GM12878 (cell line): ENCODE measurements at regions not wholly inside any gene's neighbourhood (a gene's known extent, or its start where the extent isn't known, plus 50 kb on each side); places are given as distances from the start of the nearest gene placed in this dataset.

Experiments used
- BHLHE40 ChIP-seq, 2 experiments: fragments of 450-650 bp in 1 of 2; IDR thresholded peaks; 2 replicates each; pipeline ENCODE4 v1.6.1; 2011 to 2017; ENCODE audit warnings: low read depth in 2 of 2, borderline replicate concordance in 1 of 2, improper control_type of control experiment in 1 of 2, low read length in 1 of 2, mild to moderate bottlenecking in 1 of 2
- ESRRA ChIP-seq: IDR thresholded peaks from 2 replicates; pipeline ENCODE4 v1.6.1; 2012; ENCODE audit warnings: mild to moderate bottlenecking, low read length, improper control_type of control experiment
- ETV6 ChIP-seq, 2 experiments: fragments of 450-650 bp in 1 of 2; IDR thresholded peaks in 1 of 2; conservative IDR thresholded peaks in 1 of 2; 2 replicates each; pipeline ENCODE4 v1.6.1; 2014; ENCODE audit warnings: antibody characterized with exemption in 1 of 2, borderline replicate concordance in 1 of 2, low read depth in 1 of 2, mild to moderate bottlenecking in 1 of 2, moderate library complexity in 1 of 2
- KLF5 ChIP-seq: fragments of 450-650 bp; IDR thresholded peaks from 2 replicates; pipeline ENCODE4 v1.6.1; 2014; ENCODE audit warnings: mild to moderate bottlenecking; ENCODE audit not compliant: partially characterized antibody
- MEF2B ChIP-seq: fragments of 450-650 bp; IDR thresholded peaks from 2 replicates; pipeline ENCODE4 v1.6.1; 2018; ENCODE audit warnings: mild to moderate bottlenecking, moderate library complexity; ENCODE audit not compliant: partially characterized antibody, poor library complexity, severe bottlenecking
- MTA2 ChIP-seq: fragments of 450-650 bp; IDR thresholded peaks from 2 replicates; pipeline ENCODE4 v1.6.1; 2016; ENCODE audit warnings: low read depth, mild to moderate bottlenecking, moderate library complexity
- NR2F1 ChIP-seq: fragments of 450-650 bp; conservative IDR thresholded peaks from 2 replicates; pipeline ENCODE4 v1.6.1; 2017; ENCODE audit warnings: mild to moderate bottlenecking
- PAX5 ChIP-seq: IDR thresholded peaks from 2 replicates; pipeline ENCODE4 v1.6.1; 2011; ENCODE audit warnings: low read depth, low read length, borderline replicate concordance
- POU2F2 ChIP-seq: IDR thresholded peaks from 3 replicates; pipeline ENCODE4 v1.6.1; 2011; ENCODE audit warnings: low read depth, mild to moderate bottlenecking, low read length, borderline replicate concordance
- RB1 ChIP-seq: fragments of 450-650 bp; formaldehyde crosslinking; IDR thresholded peaks from 2 replicates; pipeline ENCODE4 v1.6.1; 2017; ENCODE audit warnings: mild to moderate bottlenecking, borderline replicate concordance
- RELA ChIP-seq: fragments of 450-650 bp; IDR thresholded peaks from 2 replicates; pipeline ENCODE4 v1.8.0; 2014; ENCODE audit warnings: borderline replicate concordance; ENCODE audit not compliant: partially characterized antibody
- SIN3A ChIP-seq: IDR thresholded peaks from 2 replicates; pipeline ENCODE4 v1.6.1; 2012; ENCODE audit warnings: low read depth, low read length, improper control_type of control experiment
- SPI1 ChIP-seq: IDR thresholded peaks from 2 replicates; pipeline ENCODE4 v1.6.1; 2011; ENCODE audit warnings: low read depth, mild to moderate bottlenecking, low read length, moderate library complexity, borderline replicate concordance; ENCODE audit not compliant: insufficient read depth
- SREBF2 ChIP-seq: IDR thresholded peaks from 2 replicates; pipeline ENCODE4 v1.6.1; 2012; ENCODE audit warnings: mild to moderate bottlenecking, low read length
- SRF ChIP-seq, 2 experiments: IDR thresholded peaks; 2 replicates each; pipeline ENCODE4 v1.6.1; 2011; ENCODE audit warnings: low read depth in 2 of 2, low read length in 2 of 2, mild to moderate bottlenecking in 1 of 2, moderate library complexity in 1 of 2
- TARDBP ChIP-seq: IDR thresholded peaks from 2 replicates; pipeline ENCODE4 v1.6.1; 2016; ENCODE audit warnings: borderline replicate concordance
- TBL1XR1 ChIP-seq: IDR thresholded peaks from 2 replicates; pipeline ENCODE4 v1.6.1; 2012; ENCODE audit warnings: low read depth, low read length, improper control_type of control experiment
- ZNF24 ChIP-seq: fragments of 450-650 bp; IDR thresholded peaks from 2 replicates; pipeline ENCODE4 v1.6.1; 2017; ENCODE audit warnings: antibody characterized with exemption, mild to moderate bottlenecking
- TF ChIP-seq, protein P1 (sequence below): IDR thresholded peaks from 2 replicates; pipeline ENCODE4 v1.6.1; 2011; ENCODE audit warnings: mild to moderate bottlenecking, low read depth, low read length, moderate library complexity; ENCODE audit not compliant: insufficient replicate concordance
- TF ChIP-seq, protein P2 (sequence below): IDR thresholded peaks from 2 replicates; pipeline ENCODE4 v1.6.1; 2011; ENCODE audit warnings: low read depth, mild to moderate bottlenecking, low read length, moderate library complexity, borderline replicate concordance; ENCODE audit errors: extremely low read depth
- TF ChIP-seq, protein P3 (sequence below): fragments of 450-650 bp; IDR thresholded peaks from 2 replicates; pipeline ENCODE4 v1.6.1; 2016; ENCODE audit warnings: mild to moderate bottlenecking
- TF ChIP-seq, protein P4 (sequence below): fragments of 450-650 bp; IDR thresholded peaks from 2 replicates; pipeline ENCODE4 v1.6.1; 2017; ENCODE audit warnings: mild to moderate bottlenecking, low read depth, inconsistent platforms; ENCODE audit not compliant: poor library complexity, severe bottlenecking
- TF ChIP-seq, protein P5 (sequence below): fragments of 450-650 bp; conservative IDR thresholded peaks from 2 replicates; pipeline ENCODE4 v1.6.1; 2017; ENCODE audit warnings: mild to moderate bottlenecking, moderate library complexity

DNA sequence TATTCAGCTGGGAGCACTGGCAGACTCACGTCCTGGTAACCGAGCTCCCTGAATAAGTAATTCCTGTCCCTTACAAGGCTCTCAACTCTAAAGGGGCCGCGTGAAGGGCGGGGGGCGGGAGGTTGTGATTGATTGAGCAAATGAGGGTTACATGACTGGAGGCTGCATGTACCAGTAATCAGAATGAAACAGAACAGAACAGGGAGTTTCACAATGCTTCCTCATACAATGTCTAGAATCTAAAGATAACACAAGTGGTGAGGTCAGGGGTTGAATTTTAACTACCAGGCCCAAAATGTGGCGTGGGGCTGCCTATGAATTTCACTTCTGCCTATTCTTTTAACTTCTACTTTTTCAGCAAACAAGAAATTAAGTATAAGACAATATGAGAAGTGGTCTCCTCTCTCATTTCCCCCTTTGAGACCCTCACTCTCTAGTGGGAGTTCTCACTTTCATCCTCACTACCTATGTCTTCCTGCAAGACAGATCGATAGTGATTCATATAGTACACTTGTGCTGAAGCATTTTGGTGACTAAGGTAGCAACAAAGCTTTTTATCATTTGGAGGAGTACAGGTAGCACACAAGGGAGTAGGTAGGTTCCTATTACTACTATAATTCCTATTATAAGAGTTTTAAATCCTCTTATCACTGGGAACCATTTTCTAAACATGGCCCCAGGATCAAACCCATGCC, 239.8 kb downstream of the KTN1 start (continued):
- TF ChIP-seq BHLHE40 (IDR thresholded peaks at IDR 0.05; ENCODE audit: borderline replicate concordance in 1 of 2, low read depth in 2 of 2, low read length in 1 of 2) (no peak), MEF2B (peak; percentile 63), KLF5 (no peak), SRF (IDR thresholded peaks at IDR 0.05; ENCODE audit: low read depth in 2 of 2, low read length in 2 of 2) (no peak), SIN3A (no peak), POU2F2 (no peak), MTA2 (peak; percentile 74), ESRRA (no peak), TARDBP (no peak), ETV6 (conservative IDR thresholded peaks at IDR 0.05 in 1 of 2, IDR thresholded peaks at IDR 0.05 in 1 of 2; ENCODE audit: borderline replicate concordance in 1 of 2, low read depth in 1 of 2) (no peak), SPI1 (no peak; the same call in 1 of the 2 replicates), PAX5 (no peak), NR2F1 (peak; percentile 78), RB1 (no peak), TBL1XR1 (no peak), SREBF2 (no peak), RELA (peak; percentile 8), ZNF24 (no peak; the same call in 1 of the 2 replicates)
- TF ChIP-seq, protein P1, sequence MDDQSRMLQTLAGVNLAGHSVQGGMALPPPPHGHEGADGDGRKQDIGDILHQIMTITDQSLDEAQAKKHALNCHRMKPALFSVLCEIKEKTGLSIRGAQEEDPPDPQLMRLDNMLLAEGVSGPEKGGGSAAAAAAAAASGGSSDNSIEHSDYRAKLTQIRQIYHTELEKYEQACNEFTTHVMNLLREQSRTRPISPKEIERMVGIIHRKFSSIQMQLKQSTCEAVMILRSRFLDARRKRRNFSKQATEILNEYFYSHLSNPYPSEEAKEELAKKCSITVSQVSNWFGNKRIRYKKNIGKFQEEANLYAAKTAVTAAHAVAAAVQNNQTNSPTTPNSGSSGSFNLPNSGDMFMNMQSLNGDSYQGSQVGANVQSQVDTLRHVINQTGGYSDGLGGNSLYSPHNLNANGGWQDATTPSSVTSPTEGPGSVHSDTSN, result peak; percentile 60
- TF ChIP-seq, protein P2, sequence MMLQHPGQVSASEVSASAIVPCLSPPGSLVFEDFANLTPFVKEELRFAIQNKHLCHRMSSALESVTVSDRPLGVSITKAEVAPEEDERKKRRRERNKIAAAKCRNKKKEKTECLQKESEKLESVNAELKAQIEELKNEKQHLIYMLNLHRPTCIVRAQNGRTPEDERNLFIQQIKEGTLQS, result no peak
- TF ChIP-seq, protein P3, sequence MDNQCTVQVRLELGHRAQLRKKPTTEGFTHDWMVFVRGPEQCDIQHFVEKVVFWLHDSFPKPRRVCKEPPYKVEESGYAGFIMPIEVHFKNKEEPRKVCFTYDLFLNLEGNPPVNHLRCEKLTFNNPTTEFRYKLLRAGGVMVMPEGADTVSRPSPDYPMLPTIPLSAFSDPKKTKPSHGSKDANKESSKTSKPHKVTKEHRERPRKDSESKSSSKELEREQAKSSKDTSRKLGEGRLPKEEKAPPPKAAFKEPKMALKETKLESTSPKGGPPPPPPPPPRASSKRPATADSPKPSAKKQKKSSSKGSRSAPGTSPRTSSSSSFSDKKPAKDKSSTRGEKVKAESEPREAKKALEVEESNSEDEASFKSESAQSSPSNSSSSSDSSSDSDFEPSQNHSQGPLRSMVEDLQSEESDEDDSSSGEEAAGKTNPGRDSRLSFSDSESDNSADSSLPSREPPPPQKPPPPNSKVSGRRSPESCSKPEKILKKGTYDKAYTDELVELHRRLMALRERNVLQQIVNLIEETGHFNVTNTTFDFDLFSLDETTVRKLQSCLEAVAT, result no peak
- TF ChIP-seq, protein P4, sequence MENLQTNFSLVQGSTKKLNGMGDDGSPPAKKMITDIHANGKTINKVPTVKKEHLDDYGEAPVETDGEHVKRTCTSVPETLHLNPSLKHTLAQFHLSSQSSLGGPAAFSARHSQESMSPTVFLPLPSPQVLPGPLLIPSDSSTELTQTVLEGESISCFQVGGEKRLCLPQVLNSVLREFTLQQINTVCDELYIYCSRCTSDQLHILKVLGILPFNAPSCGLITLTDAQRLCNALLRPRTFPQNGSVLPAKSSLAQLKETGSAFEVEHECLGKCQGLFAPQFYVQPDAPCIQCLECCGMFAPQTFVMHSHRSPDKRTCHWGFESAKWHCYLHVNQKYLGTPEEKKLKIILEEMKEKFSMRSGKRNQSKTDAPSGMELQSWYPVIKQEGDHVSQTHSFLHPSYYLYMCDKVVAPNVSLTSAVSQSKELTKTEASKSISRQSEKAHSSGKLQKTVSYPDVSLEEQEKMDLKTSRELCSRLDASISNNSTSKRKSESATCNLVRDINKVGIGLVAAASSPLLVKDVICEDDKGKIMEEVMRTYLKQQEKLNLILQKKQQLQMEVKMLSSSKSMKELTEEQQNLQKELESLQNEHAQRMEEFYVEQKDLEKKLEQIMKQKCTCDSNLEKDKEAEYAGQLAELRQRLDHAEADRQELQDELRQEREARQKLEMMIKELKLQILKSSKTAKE, result peak; percentile 67
- TF ChIP-seq, protein P5, sequence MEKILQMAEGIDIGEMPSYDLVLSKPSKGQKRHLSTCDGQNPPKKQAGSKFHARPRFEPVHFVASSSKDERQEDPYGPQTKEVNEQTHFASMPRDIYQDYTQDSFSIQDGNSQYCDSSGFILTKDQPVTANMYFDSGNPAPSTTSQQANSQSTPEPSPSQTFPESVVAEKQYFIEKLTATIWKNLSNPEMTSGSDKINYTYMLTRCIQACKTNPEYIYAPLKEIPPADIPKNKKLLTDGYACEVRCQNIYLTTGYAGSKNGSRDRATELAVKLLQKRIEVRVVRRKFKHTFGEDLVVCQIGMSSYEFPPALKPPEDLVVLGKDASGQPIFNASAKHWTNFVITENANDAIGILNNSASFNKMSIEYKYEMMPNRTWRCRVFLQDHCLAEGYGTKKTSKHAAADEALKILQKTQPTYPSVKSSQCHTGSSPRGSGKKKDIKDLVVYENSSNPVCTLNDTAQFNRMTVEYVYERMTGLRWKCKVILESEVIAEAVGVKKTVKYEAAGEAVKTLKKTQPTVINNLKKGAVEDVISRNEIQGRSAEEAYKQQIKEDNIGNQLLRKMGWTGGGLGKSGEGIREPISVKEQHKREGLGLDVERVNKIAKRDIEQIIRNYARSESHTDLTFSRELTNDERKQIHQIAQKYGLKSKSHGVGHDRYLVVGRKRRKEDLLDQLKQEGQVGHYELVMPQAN, result no peak
